LNCaP clone FGC (cell line): ENCODE measurements at regions not wholly inside any gene's neighbourhood (a gene's known extent, or its start where the extent isn't known, plus 50 kb on each side); places are given as distances from the start of the nearest gene placed in this dataset.

Source experiments
- DNase-seq: peaks from one replicate; pipeline ENCODE4 v3.0.0-alpha.2; 2011; ENCODE audit warnings: low read depth
- H3K4me3 ChIP-seq: 2 replicates; pipeline ENCODE4 v1.5.1; 2011; ENCODE audit warnings: mild to moderate bottlenecking, low read depth, low read length, control low read depth
- TF ChIP-seq, protein P1 (sequence below): IDR thresholded peaks from 2 replicates; pipeline ENCODE4 v1.5.1; 2012; ENCODE audit warnings: mild to moderate bottlenecking; ENCODE audit not compliant: control insufficient read depth, insufficient read depth; ENCODE audit errors: extremely low read depth

- DNase-seq = no peak
- no peak overlapping the region for H3K4me3 ChIP-seq
- TF ChIP-seq, protein P1, sequence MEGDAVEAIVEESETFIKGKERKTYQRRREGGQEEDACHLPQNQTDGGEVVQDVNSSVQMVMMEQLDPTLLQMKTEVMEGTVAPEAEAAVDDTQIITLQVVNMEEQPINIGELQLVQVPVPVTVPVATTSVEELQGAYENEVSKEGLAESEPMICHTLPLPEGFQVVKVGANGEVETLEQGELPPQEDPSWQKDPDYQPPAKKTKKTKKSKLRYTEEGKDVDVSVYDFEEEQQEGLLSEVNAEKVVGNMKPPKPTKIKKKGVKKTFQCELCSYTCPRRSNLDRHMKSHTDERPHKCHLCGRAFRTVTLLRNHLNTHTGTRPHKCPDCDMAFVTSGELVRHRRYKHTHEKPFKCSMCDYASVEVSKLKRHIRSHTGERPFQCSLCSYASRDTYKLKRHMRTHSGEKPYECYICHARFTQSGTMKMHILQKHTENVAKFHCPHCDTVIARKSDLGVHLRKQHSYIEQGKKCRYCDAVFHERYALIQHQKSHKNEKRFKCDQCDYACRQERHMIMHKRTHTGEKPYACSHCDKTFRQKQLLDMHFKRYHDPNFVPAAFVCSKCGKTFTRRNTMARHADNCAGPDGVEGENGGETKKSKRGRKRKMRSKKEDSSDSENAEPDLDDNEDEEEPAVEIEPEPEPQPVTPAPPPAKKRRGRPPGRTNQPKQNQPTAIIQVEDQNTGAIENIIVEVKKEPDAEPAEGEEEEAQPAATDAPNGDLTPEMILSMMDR = no peak
Observed at GRCh38 chr1:199261328-199261727, 622.5 kb downstream of the PTPRC start.

GRCh38 chr1:199264283-199264682 lies 625.4 kb downstream of the PTPRC start:
- TF ChIP-seq, protein P1 = no peak
- H3K4me3 ChIP-seq = no peak overlapping the region
- DNase-seq = no peak

GRCh38 chr1:199264911-199265310 lies 626.1 kb downstream of the PTPRC start:
- H3K4me3 ChIP-seq = no peak overlapping the region

GRCh38 chr1:199265319-199265718 lies 626.5 kb downstream of the PTPRC start:
- no peak for DNase-seq
- H3K4me3 ChIP-seq = no peak overlapping the region
- TF ChIP-seq, protein P1 = no peak

More at GRCh38 chr1:199264911-199265310, 626.1 kb downstream of the PTPRC start:
- no peak for DNase-seq
- TF ChIP-seq, protein P1 = no peak

- TF ChIP-seq, protein P1 = no peak
Observed at GRCh38 chr1:199269241-199269640, 630.4 kb downstream of the PTPRC start.

DNA sequence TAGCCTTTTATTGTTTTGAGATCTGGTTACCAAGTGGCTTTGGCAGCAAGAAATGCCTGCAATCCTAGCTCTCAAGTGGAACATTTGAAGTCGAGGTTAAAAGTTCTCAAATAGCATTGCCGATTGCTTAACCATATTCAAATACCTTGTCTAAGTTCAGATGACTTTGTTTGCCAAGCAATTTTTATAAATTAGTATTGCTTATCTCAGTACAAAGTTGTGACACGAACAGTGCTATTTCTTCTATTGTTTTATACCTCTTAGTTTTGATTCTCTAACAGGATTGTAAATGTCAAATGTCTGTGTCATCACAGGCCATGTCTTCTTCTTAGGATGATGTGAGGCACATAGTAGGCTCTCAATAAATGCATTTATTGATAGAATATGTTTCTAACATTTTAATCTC lies 633.3 kb downstream of the PTPRC start:
- TF ChIP-seq, protein P1 = no peak
- H3K4me3 ChIP-seq = no peak overlapping the region
- no peak for DNase-seq

More at GRCh38 chr1:199269241-199269640, 630.4 kb downstream of the PTPRC start:
- H3K4me3 ChIP-seq = no peak overlapping the region
- no peak for DNase-seq

DNA sequence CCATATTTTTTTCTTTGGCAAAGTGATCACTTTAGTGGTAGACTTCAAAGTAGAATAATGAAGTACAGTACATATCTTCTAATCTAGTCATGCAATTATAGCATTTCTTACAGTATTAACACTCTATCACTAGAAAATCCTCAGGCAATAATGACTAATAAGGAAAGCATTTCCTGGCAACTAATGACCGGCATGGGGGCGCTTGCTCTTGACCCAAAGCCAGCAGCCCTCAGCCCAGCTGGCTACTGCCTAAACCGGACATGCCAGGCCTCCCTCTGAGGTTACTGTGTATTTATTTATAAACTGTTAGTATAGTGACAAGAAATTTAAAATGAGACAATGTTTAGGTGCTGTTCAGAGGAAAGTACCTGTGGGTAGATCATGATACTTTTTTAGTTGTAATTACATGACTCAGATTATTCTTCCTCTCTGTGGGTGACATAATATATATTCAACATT lies 633.8 kb downstream of the PTPRC start:
- H3K4me3 ChIP-seq = no peak overlapping the region
- TF ChIP-seq, protein P1 = no peak
- no peak for DNase-seq
